ENCODE measurements at regions not wholly inside any gene's neighbourhood (a gene's known extent, or its start where the extent isn't known, plus 50 kb on each side); places are given as distances from the start of the nearest gene placed in this dataset.

- TF ChIP-seq CTCF (conservative IDR thresholded peaks at IDR 0.05 in 1 of 2, IDR thresholded peaks at IDR 0.05 in 1 of 2; ENCODE audit: low read depth in 1 of 2, low read length in 2 of 2) (no peak), EZH2 (IDR thresholded peaks at IDR 0.05; ENCODE audit: low read length, missing control alignments) (no peak)
Observed at GRCh38 chr4:35649011-35649410, 595.3 kb downstream of the ARAP2 start.

Data from fibroblast of lung (primary cell).